CD4-positive, CD25-positive, alpha-beta regulatory T cell (primary cell): ENCODE measurements at regions not wholly inside any gene's neighbourhood (a gene's known extent, or its start where the extent isn't known, plus 50 kb on each side); places are given as distances from the start of the nearest gene placed in this dataset.

Source experiments
- ATAC-seq, 2 donors: fragments of 150-1000 bp; cut with Tn5 transposase; one replicate each; pipeline ENCODE4 v1.10.0; 2021; ENCODE audit warnings: low read depth in 2 of 2, moderate number of reproducible peaks in 2 of 2, moderate library complexity in 1 of 2
- DNase-seq, 3 donors: peaks; one replicate each; pipeline versions ENCODE4 v3.0.0 to v3.0.0-alpha.2; 2012 to 2022; ENCODE audit warnings: mixed read lengths in 1 of 3
- H3K27ac ChIP-seq: one replicate; pipeline ENCODE4 v1.7.0; 2013; ENCODE audit warnings: mild to moderate bottlenecking, low read length; ENCODE audit not compliant: insufficient read depth, poor library complexity, severe bottlenecking
- H3K27me3 ChIP-seq: one replicate; pipeline ENCODE4 v1.7.0; 2013; ENCODE audit warnings: low read length; ENCODE audit not compliant: control insufficient read depth, insufficient read depth
- H3K36me3 ChIP-seq: one replicate; pipeline ENCODE4 v1.7.0; 2013; ENCODE audit warnings: mild to moderate bottlenecking, low read length, moderate library complexity; ENCODE audit not compliant: control insufficient read depth, insufficient read depth
- H3K4me1 ChIP-seq: 2 replicates; pipeline ENCODE4 v1.7.0; 2013; ENCODE audit warnings: mild to moderate bottlenecking, low read length; ENCODE audit not compliant: insufficient read depth, control insufficient read depth, poor library complexity, severe bottlenecking
- H3K4me3 ChIP-seq: one replicate; pipeline ENCODE4 v1.7.0; 2013; ENCODE audit warnings: low read depth, mild to moderate bottlenecking, low read length, moderate library complexity
- H3K9me3 ChIP-seq, 2 experiments: 1 replicate in 1 of 2; 2 replicates in 1 of 2; pipeline ENCODE4 v1.7.0; 2013; ENCODE audit warnings: low read length in 2 of 2, mild to moderate bottlenecking in 1 of 2, moderate library complexity in 1 of 2; ENCODE audit not compliant: control insufficient read depth in 2 of 2
- H3K27ac Mint-ChIP-seq, 3 donors: one replicate each; pipeline ENCODE4 v1.8.0; 2020 to 2022; ENCODE audit warnings: mild to moderate bottlenecking in 3 of 3, mixed read lengths in 3 of 3, moderate library complexity in 2 of 3
- H3K27me3 Mint-ChIP-seq: one replicate; pipeline ENCODE4 v1.8.0; 2022; ENCODE audit warnings: mild to moderate bottlenecking, mixed read lengths
- H3K36me3 Mint-ChIP-seq: one replicate; pipeline ENCODE4 v1.8.0; 2020; ENCODE audit warnings: mixed read lengths
- H3K4me1 Mint-ChIP-seq, 4 donors: one replicate each; pipeline ENCODE4 v1.8.0; 2020 to 2022; ENCODE audit warnings: mixed read lengths in 4 of 4, mild to moderate bottlenecking in 1 of 4
- H3K4me3 Mint-ChIP-seq, 4 donors: one replicate each; pipeline ENCODE4 v1.8.0; 2020 to 2022; ENCODE audit warnings: mild to moderate bottlenecking in 4 of 4, mixed read lengths in 4 of 4, moderate library complexity in 3 of 4
- H3K9me3 Mint-ChIP-seq, 7 donors: one replicate each; pipeline ENCODE4 v1.8.0; 2020 to 2022; ENCODE audit warnings: mixed read lengths in 7 of 7, mild to moderate bottlenecking in 3 of 7, moderate library complexity in 2 of 7

GRCh38 chr9:108163321-108164005 is 673.9 kb upstream of the KLF4 start:
- H3K4me3 Mint-ChIP-seq, result no peak overlapping the region

DNA sequence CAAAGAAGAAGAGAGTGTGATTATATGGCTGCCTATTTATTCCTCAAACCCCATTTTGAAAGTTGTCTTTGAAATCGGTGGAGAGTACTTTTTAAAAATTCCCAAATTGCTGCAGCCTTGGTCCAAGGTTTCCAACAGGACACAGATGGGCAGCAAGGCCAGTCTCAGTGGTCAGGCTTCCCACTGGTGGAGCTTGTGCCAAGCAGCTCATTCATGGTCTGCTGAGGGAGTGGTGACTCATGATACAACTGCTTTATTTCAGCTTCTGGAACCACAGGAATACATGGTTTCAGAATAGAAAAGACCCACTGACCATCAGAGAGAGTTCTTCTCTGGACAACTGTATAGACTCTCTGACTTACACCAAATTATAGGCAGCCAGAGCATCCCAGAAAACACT is 673.1 kb upstream of the KLF4 start:
- ATAC-seq (no peak), DNase-seq (no peak)
- Mint-ChIP-seq H3K27me3 (no peaks in the 10 kb centered on the region), H3K9me3 (peaks cover 1 to 11% (median 4%) of the 10 kb centered on the region in 7 donors), H3K27ac (no peak overlapping the region), H3K36me3 (no peaks in the 10 kb centered on the region), H3K4me3 (no peak overlapping the region), H3K4me1 (no peaks in the 10 kb centered on the region)
- Histone ChIP-seq H3K4me1 (no peaks in the 10 kb centered on the region), H3K27ac (no peak overlapping the region), H3K27me3 (no peaks in the 10 kb centered on the region), H3K36me3 (no peaks in the 10 kb centered on the region), H3K9me3 (no peaks in the 10 kb centered on the region), H3K4me3 (no peak overlapping the region)

More at GRCh38 chr9:108163321-108164005, 673.9 kb upstream of the KLF4 start:
- ATAC-seq, result no peak
- Mint-ChIP-seq H3K27me3 (no peaks in the 10 kb centered on the region), H3K4me1 (no peaks in the 10 kb centered on the region), H3K27ac (no peak overlapping the region), H3K9me3 (peaks cover 2 to 11% (median 4%) of the 10 kb centered on the region in 7 donors), H3K36me3 (no peaks in the 10 kb centered on the region)
- no peaks in the 10 kb centered on the region for H3K4me1 ChIP-seq
- no peaks in the 10 kb centered on the region for H3K27me3 ChIP-seq
- no peak overlapping the region for H3K27ac ChIP-seq
- DNase-seq, result no peak
- no peaks in the 10 kb centered on the region for H3K36me3 ChIP-seq
- H3K9me3 ChIP-seq, result no peaks in the 10 kb centered on the region
- no peak overlapping the region for H3K4me3 ChIP-seq

DNA sequence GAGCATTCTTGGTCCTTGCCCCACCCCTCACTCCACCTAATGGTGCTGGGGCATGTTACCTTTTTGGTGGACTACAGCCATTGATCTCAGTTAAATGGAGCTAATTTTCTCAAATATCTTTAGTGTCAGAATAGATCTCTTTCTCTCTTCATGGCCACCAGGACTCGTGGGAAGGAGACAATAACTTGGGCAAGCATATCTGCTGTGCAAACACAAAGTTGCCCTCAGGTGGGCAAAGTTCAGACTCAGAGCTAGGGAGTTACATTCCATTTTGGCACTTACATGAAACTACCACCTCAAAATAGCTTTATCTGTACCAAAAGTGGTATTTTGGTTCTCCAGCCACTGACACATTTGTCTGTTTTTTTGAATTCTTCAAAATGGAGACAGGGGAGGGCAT is 671.9 kb upstream of the KLF4 start:
- no peaks in the 10 kb centered on the region for H3K36me3 Mint-ChIP-seq
- peaks cover 1 to 10% (median 4%) of the 10 kb centered on the region in 7 donors for H3K9me3 Mint-ChIP-seq
- H3K4me1 Mint-ChIP-seq, result no peaks in the 10 kb centered on the region

DNA sequence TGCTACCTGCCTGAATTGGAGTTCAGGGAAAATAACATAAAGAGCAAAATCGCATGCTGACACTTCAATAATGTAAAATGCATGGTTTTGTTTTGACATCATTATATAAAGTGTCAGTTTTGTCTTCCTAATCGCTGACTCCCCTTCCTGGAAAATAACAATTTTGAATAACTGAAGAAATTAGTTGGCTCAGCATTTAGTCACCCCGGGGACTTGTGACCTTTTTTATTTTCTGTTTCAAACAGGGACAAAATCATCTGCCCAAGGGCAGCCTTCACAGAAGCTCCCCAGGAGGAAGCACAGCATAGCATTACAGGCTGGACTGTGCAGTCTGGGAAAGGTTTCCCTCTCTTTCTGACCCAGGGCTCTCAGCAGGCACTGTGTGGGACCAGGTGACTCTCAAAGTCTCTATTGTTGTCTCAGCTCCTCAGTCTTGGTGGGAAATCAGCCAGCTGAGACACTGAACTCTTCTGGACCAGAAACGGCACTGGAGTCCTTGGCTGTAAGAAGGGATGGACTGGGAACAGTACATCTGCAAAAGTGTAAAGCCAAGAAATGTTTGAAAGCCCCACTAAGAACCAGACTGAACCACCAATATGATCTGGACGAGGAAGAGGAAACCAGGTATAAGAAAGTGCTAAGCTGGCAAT is 671.3 kb upstream of the KLF4 start:
- Mint-ChIP-seq H3K36me3 (no peaks in the 10 kb centered on the region), H3K9me3 (peaks cover 1 to 7% (median 4%) of the 10 kb centered on the region in 7 donors), H3K27ac (no peak overlapping the region), H3K27me3 (no peaks in the 10 kb centered on the region), H3K4me3 (no peak overlapping the region), H3K4me1 (no peaks in the 10 kb centered on the region)
- Histone ChIP-seq H3K4me3 (no peak overlapping the region), H3K27me3 (no peaks in the 10 kb centered on the region), H3K4me1 (no peaks in the 10 kb centered on the region), H3K27ac (no peak overlapping the region), H3K9me3 (no peaks in the 10 kb centered on the region), H3K36me3 (no peaks in the 10 kb centered on the region)
- ATAC-seq (no peak), DNase-seq (no peak)

More for the DNA sequence above, 671.9 kb upstream of the KLF4 start:
- H3K4me1 ChIP-seq, result no peaks in the 10 kb centered on the region
- H3K9me3 ChIP-seq, result no peaks in the 10 kb centered on the region
- H3K27ac ChIP-seq, result no peak overlapping the region
- no peaks in the 10 kb centered on the region for H3K36me3 ChIP-seq
- Mint-ChIP-seq H3K27me3 (no peaks in the 10 kb centered on the region), H3K4me3 (no peak overlapping the region), H3K27ac (no peak overlapping the region)
- no peak overlapping the region for H3K4me3 ChIP-seq
- ATAC-seq (no peak), DNase-seq (no peak)
- no peaks in the 10 kb centered on the region for H3K27me3 ChIP-seq

DNA sequence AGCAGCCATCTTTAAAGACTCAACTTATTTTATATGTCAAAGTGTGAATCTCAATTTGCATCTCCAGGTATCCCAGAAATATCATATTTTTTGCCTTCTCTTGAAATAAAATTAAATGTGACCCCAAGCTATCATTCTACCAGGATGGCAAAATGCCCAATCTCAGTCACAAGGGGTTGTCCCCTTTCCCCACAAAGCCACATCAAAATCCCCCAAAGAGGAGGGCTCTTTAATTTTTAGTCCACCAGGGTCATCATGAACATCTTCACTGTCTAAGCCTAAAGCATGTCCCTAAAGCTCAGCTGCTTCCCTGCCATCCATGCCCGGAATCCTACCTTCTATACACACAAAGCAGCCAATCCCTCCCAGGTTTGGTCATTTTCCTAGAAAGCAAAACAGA is 670.5 kb upstream of the KLF4 start:
- H3K9me3 Mint-ChIP-seq, result peaks cover 0 to 7% (median 2%) of the 10 kb centered on the region in 7 donors
- no peak for ATAC-seq
- H3K4me3 ChIP-seq, result no peak overlapping the region
- no peak overlapping the region for H3K4me3 Mint-ChIP-seq
- no peak overlapping the region for H3K27ac ChIP-seq
- H3K27ac Mint-ChIP-seq, result no peak overlapping the region
- H3K4me1 ChIP-seq, result no peaks in the 10 kb centered on the region
- no peaks in the 10 kb centered on the region for H3K4me1 Mint-ChIP-seq
- no peaks in the 10 kb centered on the region for H3K27me3 ChIP-seq
- no peaks in the 10 kb centered on the region for H3K36me3 Mint-ChIP-seq
- H3K36me3 ChIP-seq, result no peaks in the 10 kb centered on the region
- DNase-seq, result no peak
- no peaks in the 10 kb centered on the region for H3K27me3 Mint-ChIP-seq
- H3K9me3 ChIP-seq, result no peaks in the 10 kb centered on the region

GRCh38 chr9:108158236-108158995 is 668.8 kb upstream of the KLF4 start:
- H3K4me3 Mint-ChIP-seq, result no peak overlapping the region
- no peaks in the 10 kb centered on the region for H3K4me1 ChIP-seq
- no peaks in the 10 kb centered on the region for H3K36me3 Mint-ChIP-seq
- ATAC-seq, result no peak
- H3K9me3 Mint-ChIP-seq, result peaks cover 0 to 6% (median 0%) of the 10 kb centered on the region in 7 donors
- DNase-seq, result no peak
- no peak overlapping the region for H3K27ac Mint-ChIP-seq
- H3K9me3 ChIP-seq, result no peaks in the 10 kb centered on the region
- H3K27me3 ChIP-seq, result no peaks in the 10 kb centered on the region
- H3K27ac ChIP-seq, result no peak overlapping the region
- H3K36me3 ChIP-seq, result no peaks in the 10 kb centered on the region
- H3K4me1 Mint-ChIP-seq, result no peaks in the 10 kb centered on the region
- no peak overlapping the region for H3K4me3 ChIP-seq
- no peaks in the 10 kb centered on the region for H3K27me3 Mint-ChIP-seq

DNA sequence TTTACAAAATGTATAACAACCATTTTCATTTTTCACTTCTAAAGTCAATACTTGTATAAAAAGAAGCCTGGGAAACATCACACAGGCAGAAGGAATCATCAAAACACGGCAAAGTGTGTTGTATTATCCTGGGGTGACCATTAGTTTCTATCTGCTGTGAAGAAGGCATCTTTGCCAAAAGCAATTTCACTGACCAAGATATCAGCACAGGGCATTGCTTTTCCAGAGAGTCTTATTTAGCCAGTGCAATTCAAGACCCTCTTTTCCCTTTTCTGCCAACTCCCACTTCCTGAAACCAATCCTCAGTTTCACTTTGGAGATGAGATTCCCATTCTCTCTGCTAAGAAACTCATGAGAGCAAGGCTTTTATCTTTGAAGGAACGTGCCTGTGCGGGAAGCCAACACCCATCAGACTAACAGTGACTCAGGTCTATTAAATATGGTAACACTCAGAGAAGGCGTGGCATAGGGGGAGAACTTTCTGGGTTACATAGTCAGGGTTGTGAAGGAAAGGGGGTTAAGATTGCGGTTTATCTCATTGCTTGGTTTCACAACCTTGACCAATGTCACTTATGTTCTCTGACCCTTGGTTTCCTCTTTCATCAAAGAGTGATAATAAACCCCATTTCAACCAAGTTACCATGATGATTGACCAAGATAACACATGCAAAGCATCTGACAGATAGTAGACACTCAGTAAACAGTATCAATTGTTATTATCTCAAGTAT is 666.9 kb upstream of the KLF4 start:
- Histone ChIP-seq H3K27ac (no peak overlapping the region), H3K27me3 (no peaks in the 10 kb centered on the region), H3K36me3 (no peaks in the 10 kb centered on the region), H3K9me3 (no peaks in the 10 kb centered on the region), H3K4me1 (no peaks in the 10 kb centered on the region), H3K4me3 (no peak overlapping the region)
- Mint-ChIP-seq H3K4me3 (no peak overlapping the region), H3K27me3 (no peaks in the 10 kb centered on the region), H3K36me3 (no peaks in the 10 kb centered on the region), H3K9me3 (peaks cover 0 to 5% (median 1%) of the 10 kb centered on the region in 7 donors), H3K4me1 (no peaks in the 10 kb centered on the region), H3K27ac (no peak overlapping the region)
- no peak for ATAC-seq
- no peak for DNase-seq
